Fibroblast of peridontal ligament (primary cell): ENCODE measurements at regions not wholly inside any gene's neighbourhood (a gene's known extent, or its start where the extent isn't known, plus 50 kb on each side); places are given as distances from the start of the nearest gene placed in this dataset.

Experiments used
- DNase-seq: peaks from one replicate; pipeline ENCODE4 v3.0.0-alpha.2; 2010; ENCODE audit errors: extremely low read depth

DNA sequence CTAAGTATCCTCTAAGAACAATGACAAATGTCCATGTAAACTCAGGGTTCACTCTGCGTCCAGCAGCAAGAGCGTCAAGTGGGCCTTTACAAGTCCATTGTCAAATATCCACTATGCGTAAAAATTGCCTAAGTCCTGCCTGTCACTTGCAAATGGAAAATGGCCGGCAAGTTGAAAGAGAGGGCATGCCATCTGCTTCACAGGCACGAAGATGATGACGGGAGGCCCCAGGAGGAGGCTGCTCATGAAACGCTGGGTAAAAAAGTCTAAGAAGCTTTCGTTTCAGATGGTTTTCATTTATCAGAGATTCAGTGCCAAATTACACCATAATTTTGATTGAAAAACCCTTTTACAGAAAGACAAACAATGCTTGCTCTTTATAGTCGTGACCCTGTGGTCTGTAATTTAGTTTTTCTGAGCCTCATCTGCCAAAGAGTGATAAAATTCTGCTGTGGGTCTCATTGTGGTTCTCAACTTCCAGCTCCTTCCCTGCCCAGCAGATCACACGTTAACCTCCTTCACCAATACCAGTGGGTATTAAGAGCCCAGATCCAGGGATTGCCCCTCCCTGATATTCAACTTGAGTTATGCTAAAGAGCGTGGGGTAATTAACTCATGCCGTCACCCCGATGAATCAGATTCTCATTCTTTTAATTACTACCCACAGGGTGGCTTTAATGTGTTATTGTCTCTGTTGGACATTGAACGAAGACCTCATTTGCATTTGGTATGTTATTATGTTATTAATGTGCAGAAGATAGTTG lies 160.2 kb upstream of the ALKAL2 start:
- no peak for DNase-seq

DNA sequence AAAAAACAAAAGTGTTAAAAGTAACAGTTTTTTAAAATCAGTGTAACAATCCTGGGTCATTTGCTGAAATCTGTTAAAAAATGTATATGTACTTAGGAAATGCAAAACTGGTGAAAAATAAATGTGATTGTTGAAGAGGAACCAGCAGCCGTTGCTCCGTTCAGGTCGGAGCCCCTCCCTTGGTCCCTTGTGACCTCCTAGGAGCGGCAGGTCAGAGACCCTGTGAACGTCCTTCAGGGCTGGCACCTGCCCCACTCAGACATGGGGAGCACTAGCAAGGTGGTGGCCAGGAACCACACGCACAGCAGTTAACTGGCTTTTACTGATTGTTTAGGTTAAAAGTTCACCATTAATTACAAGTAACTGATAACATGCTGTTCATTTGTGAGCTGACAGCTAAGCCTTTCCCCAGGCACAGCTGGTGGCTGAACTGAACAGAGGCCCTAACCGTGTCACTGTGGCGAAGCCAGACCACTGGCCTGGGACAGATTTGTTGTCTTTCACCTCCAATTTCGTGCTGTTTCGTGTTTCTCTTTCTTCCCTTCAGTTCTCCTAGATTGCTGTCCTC lies 159.2 kb upstream of the ALKAL2 start:
- no peak for DNase-seq

DNA sequence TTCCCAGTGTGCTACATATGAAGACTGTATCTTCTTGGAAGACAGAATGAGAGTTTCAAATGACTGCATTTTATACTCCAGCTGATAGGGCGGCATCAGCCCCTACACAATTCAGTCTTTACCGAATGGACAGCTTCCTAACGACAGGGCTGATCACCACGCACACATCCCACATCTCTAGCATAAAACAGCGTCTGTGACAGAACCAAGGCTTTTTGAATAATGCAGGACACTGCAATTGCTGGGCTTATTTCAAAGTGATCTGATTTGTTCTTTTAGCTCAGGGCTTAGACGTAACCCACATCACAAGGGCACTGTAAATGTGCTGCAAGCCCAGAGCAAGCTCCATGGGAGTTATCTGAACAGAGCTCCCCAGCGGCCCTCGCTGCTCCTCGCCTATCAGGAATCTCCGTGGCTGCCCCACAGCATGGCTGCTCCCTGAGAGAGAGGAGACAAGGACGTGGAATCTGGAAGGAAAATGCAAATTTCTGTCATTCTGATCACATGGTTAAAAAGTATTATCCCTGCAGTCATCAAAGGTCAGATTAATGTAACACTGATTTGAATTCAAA lies 158.5 kb upstream of the ALKAL2 start:
- no peak for DNase-seq

DNA sequence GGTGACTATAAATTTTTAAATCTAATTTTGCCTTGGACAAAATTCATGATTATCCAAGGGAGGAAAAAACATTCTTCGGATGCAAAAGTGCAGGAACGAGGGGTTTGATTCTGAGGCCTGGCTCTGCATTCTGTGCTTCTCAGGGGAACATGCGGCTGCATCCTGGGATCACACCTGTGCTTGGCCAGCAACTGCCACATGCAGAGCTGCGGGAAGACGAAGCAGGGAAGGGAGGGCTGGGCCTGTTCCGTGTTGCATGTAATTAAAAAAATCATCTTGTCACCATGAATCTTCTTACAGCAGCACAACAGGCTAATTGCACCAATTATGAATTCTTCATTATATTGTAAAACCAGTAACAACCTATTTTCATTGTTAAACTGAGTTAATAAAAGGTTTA lies 158.0 kb upstream of the ALKAL2 start:
- DNase-seq, result no peak

DNA sequence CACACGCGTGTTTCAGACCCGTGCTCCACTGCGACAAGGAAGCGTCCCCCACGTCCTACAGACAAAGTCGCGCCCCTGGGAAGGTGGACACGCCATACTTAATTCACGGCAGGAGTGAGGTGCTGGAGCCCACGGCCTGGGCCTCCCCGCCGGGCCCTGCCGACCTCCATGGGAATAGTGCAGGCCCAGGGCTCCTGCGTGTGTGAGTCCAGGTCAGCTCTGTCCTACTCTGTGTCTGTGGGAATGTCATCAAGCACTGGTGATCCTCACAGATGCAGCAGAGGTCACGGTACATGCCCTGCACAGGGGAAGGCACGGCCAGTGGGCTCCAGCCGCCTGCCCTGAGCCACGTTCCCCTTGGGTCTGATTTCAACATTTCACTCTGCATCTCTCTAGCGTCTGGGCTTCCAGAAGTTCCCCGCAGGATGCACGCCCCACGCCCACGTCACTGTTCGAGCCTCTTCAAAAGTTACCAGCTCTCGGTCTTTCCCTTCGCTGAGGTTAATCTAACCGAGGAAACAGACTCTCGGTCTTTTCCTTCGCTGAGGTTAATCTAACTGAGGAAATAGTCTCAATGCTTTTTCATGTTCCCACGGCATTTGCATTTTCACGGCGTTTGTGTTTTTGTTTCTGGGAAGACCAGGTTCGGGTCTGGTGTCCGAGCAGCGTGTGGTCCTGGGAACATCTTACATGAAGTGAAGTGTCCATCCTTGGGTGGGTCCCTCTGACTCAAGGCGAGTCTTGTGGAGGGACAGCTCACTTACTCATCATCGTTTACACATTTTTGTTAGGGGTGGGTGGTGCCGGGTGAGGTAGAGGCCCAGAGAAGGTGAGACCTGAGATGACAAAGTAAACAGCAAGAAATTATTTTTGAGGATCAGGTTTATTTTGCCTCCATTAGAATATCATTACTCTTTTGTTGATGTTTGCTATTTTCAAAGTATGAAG lies 157.3 kb upstream of the ALKAL2 start:
- no peak for DNase-seq

DNA sequence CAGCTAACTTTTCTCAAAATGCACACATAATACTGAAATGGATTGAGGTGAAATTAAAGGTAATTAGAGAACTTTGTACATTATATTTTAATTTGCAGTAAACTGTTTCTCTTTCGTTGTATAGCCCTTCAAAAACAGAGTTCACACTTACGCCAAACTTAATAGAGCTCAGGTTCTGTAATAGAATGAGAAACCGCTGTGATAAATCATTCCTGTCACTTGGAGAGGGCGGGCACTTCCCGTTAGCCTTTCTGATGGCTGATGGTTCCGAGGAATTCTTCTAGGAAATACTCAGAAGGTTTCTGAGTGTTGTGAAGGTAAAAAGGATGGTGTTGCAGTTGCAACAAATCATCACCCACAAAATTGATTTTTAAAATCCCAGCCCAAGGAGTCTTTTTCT lies 155.8 kb upstream of the ALKAL2 start:
- DNase-seq, result no peak

DNA sequence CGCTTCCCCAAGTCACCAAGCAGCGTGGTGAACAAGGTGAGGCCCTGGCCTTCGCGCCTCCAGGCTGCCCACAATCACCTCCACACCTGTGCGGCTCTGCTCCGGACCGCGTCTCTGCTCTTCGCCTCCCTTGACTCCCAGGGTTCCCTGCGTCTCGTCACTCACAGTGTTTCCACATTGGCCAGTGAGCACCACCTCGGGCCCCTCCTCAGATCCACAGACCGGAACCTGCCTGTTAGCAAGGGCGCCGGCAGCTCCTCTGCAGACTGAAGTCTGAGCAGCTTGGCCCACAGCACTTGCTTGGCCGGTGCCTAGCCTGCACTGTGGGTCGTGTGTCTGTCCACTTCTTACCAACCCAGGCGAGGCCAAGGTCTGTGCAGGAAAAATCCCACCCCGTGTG lies 155.3 kb upstream of the ALKAL2 start:
- DNase-seq, result no peak

DNA sequence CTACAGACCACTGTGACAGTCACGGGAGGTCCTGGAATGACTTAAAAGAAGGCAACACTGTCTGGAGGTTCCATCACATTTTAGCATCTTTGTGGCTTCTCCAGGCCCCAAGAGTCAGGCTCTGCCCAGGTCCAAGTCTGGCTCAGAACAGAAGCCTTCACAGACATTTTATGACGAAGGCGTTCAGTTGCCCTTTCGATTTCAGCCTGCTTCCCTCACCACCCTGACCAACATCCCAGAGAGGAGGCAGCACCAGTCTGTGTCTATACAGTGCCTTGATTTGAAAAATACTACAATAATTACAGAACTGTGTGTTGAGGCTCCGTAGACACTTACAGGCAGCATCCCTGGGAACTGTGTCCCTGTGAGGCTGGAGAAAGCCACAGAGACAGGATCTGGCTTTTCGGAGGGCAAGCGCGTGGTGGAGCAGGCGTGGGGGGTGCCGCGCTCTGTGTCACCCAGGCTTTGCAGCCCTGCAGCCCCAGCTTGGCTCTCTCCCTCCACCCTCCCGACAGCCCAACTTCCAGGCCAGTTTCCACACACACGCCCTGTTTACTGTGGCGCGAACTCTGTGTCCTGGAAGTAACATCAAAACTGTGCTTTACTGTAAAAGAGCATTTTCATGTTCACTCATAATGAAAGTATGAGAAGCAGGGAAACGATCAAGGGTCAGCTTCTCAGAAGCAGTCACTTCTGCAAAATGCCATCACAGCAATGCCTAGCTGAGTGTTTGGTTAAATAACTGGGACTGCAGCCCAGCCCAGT lies 153.5 kb upstream of the ALKAL2 start:
- no peak for DNase-seq

DNA sequence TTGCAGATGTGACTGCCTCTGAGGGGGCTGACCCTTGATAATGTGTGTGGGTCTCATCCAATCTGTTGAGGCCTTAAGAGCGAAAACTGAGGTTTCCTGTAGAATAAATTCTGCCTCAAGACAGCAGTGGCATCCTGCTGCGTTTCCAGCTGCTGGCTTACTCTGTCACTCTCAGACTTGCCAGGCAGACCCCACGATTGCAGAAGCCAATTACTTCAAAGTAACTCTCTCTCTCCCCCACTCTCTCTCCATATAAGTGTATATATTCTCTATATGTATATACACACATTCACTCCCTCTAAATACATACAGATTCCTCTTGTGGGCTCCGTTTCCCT lies 152.5 kb upstream of the ALKAL2 start:
- DNase-seq, result no peak

DNA sequence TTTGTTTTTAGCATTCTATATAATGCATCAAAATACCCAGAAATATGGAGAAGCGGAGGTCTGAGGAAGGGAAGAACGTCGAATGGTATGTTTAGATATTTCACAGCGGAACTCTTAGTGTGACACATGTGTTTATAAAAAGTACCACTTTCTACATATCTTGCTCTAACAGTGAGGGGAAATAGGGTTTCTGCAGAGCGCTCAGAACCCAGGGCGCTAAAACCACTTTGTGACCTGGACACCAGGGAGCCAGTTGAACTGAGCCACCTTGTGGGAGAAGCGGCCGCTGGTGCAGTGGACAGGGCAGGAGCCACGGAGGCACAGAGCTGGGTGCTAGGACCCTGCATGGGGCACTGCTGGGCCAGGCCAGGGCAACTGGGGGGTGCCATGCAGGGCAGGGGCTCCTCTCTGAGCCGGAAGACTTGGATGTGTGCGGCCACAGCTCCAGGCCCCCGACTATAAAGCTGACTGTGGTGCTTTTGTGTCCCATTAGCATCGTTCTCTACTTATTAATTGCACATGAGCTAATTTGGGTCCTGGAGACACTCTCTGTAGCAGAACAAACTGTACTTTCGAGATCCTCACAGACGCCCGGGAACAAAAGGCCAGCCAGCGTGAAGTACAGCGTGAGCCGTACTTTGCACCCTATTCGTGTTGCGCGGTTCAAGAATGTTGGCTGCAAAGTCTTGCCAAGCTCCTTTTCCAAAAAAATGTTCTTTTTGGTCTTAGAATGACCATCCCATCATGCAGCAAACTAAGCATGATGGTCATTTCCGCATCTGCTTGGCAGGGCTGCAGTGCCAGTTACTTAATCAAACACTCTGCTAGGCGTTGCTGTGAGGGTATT lies 151.9 kb upstream of the ALKAL2 start:
- DNase-seq, result no peak

DNA sequence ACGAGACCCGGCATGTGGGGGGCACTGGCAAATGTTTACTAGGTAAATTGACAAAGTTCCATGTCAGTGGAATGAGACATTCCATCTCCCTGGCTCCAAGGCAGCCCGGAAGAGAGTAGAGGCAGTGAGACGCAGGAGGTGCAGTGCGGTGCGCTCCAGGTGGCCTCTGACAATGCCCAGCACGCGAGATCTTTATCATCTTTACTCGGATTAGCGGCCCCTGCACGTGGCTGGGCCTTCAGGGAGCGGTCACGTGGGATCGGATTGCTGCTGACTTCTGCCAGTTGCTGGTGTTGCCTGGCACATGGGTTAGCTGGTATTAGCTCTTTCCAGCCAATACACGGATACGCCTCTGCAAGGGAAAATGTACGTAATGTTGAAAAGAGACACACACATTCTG lies 151.2 kb upstream of the ALKAL2 start:
- no peak for DNase-seq

DNA sequence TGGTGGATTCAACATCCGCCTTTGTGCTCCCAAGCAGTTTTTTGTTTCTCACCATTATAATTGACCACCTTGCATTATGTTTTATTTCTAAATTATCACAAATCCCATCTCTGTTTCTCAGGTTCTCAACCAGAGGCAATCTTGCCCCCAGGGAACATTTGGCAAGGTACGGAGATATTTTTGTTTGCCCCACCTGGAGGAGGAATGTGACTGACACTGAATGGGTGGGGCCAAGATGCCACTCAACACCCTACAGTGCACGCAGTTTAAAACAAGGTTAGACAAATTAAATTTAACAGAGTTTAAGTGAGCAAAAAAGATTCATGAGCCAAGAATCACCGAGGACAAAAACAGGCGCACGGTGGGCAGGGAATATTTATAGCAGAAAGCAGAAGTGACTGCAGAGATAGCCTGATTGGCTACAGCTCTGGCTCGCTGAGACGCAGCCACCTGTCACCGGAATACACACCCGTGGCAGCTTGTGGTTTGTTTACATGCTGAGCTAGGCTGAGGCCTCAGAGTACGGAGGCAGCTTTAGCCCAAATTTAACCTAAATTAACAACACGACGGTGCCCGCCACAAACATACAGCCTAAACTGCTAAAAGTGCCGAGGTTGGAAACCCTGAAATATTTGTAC lies 150.0 kb upstream of the ALKAL2 start:
- no peak for DNase-seq

DNA sequence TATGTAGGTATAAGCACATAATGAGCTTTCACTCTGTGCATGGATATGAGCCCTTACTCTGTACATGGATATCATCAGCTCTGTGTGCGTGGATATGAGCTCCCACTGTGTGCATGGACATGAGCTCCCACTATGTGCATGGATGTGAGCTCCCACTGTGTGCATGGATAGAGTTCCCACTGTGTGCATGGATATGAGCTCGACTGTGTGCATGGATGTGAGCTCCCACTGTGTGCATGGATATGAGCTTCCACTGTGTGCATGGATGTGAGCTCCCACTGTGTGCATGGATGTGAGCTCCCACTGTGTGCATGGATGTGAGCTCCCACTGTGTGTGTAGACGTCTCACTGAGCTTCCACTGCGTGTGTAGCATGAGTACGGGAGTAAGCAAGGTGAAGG lies 149.3 kb upstream of the ALKAL2 start:
- DNase-seq, result no peak

DNA sequence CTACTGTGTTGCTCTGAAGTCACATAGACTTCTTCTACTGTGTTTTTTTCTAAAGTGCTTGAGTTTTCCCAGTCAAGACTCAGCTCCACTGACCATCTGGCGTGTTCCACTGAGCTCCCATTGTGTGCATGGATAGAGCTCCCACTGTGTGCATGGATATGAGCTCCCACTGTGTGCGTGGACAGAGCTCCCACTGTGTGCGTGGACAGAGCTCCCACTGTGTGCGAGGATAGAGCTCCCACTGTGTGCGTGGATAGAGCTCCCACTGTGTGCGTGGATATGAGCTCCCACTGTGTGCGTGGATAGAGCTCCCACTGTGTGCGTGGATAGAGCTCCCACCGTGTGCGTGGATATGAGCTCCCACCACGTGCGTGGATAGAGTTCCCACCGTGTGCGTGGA lies 148.3 kb upstream of the ALKAL2 start:
- no peak for DNase-seq

DNA sequence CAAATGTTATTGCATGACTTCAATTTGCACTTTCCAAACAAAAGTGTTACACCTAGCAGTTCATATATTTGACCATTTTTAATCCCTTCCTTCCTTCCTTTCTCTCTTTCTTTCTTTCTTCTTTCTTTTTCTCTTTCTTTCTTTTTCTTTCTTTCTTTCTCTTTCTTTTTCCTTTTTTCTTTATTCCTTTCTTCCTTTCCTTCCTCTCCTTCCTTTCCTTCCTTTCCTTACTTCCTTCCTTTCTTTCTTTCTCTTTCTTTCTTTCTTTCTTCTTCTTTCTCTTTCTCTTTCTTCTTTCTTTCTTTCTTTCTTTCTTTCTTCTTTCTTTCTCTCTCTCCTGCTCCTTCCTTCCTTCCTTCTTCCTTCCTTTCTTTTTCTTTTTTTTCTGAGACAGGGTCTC lies 146.7 kb upstream of the ALKAL2 start:
- DNase-seq, result no peak

DNA sequence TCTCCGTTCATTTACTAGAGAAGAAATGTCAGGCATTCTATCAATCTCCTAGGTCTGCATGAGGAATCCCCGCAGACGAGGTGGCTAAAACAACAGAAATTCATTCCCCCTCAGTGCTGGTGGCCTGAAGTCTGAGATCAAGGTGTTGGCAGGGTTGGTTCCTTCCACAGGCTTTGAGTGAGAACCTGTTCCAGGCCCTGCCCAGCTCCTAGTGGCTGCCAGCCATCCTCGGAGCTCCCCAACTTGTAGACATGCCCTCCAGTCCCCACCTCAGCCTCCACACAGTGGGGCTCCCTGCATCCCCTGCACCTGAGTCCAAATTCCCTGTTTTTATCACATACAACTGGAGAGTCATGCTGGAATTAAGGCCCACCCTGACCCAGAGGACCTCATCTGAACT lies 145.3 kb upstream of the ALKAL2 start:
- no peak for DNase-seq

DNA sequence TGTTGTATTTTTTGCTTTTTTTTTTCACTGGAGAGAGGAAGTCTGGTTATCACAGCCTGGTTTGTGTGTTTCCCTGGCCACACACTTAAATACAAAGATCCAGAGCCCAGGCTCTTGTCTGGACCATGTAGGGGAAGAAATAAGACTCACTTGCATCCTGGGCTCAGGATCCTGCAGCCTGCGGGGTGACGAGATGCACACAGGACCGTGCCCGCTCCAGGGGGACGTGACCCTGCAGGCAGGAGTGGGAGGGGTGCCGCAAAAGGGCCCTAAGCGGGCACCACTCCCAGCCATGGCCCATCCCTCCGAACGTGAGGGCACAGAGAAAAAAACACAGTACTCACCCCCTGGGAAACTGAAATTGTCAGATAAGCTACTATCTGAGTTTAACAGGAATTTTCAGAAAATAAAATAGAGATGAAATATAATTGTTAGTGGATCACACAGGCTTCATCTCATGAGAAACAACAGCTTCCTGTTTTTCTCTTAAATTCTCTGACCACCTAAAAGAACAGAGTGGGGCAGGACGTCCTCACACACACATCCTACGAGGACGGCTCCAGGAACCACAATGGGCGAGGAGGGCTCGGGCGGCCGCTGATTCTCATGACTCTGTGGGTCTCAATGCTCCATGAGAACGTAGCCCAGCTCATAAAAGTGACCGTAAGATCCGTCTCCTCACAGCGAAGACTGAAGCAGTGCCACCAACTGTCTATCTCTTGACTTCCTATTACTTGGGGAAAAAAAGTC lies 142.6 kb upstream of the ALKAL2 start:
- no peak for DNase-seq

DNA sequence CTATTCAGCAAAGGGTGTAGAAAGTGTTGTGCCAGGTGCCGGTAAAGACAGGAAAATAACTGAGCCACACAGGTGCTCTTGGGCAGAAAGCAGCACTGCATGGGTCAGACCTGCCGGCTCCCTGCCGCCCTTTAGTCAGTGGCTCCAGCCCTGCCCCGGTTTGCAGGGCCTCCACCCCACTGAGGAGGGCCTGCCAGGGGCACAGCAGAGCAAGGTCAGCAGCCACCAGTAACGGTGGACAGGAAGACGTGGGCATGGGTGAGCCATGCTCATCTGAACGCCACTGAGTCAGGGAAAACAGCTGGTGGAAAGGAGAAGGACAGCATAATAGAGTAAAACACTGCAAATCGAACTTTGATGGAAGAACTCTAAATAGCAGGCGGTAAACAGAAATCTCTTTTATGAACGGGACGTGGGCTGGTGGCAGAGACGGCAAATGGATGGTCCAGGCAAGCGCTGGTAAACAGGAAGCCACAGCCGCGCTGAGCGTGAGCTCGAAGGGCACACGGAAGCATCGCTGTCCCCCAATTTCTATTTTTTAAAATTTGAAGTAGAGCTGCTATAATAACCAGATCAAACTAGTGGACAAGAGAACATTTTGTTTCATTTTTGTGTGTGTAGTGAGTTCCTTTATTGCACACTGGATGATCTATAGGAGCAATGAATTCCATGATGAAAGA lies 141.8 kb upstream of the ALKAL2 start:
- DNase-seq, result no peak

DNA sequence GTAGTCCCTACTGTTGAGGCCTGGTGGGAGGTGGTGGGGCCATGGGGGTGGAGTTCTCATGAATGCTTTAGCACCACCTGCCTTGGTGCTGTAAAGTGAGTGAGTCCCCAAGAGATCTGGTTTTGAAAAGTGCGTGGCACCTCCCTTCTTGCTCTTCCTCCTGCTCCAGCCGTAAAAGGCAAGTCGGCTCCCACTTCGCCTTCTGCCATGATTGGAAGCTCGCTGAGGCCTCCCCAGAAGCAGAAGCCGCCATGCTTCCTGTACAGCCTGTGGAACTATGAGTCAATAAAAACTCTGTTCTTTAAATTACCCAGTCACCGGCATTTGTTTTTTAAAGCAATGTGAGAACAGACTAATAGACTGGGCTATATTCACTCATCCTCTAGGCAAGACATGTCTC lies 141.3 kb upstream of the ALKAL2 start:
- DNase-seq, result no peak
